GM10266 (cell line): ENCODE measurements at regions not wholly inside any gene's neighbourhood (a gene's known extent, or its start where the extent isn't known, plus 50 kb on each side); places are given as distances from the start of the nearest gene placed in this dataset.

Experiments
- DNase-seq: peaks from one replicate; pipeline ENCODE4 v3.0.0; 2012; ENCODE audit errors: extremely low spot score
- TF ChIP-seq, protein P1 (sequence below): IDR thresholded peaks from 2 replicates; pipeline ENCODE4 v1.5.1; 2012; ENCODE audit warnings: mild to moderate bottlenecking, low read depth; ENCODE audit not compliant: control insufficient read depth, insufficient read depth; ENCODE audit errors: missing control alignments

GRCh38 chr15:47949815-47950214, 171.0 kb upstream of the SLC24A5 start:
- DNase-seq = no peak
- TF ChIP-seq, protein P1, sequence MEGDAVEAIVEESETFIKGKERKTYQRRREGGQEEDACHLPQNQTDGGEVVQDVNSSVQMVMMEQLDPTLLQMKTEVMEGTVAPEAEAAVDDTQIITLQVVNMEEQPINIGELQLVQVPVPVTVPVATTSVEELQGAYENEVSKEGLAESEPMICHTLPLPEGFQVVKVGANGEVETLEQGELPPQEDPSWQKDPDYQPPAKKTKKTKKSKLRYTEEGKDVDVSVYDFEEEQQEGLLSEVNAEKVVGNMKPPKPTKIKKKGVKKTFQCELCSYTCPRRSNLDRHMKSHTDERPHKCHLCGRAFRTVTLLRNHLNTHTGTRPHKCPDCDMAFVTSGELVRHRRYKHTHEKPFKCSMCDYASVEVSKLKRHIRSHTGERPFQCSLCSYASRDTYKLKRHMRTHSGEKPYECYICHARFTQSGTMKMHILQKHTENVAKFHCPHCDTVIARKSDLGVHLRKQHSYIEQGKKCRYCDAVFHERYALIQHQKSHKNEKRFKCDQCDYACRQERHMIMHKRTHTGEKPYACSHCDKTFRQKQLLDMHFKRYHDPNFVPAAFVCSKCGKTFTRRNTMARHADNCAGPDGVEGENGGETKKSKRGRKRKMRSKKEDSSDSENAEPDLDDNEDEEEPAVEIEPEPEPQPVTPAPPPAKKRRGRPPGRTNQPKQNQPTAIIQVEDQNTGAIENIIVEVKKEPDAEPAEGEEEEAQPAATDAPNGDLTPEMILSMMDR = no peak

DNA sequence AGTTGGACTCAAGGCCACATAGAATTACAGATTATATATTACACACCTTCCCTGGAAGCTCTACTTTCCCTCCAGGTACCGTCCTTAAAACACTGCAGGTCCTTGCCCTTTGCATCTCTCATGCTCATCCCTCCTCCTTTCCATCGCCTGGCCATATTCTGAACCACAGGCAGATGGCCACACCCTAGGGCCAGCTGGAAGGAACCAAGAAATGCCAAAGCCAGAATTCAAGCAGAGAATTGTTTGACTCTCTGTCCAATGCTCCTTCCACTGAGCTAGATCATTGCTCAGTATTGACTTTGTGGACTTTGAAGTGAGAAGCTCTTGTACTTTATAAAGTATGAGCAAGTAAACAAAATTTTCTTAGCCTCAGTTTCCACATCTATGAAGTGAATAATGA, 170.3 kb upstream of the SLC24A5 start:
- TF ChIP-seq, protein P1 = no peak
- no peak for DNase-seq

DNA sequence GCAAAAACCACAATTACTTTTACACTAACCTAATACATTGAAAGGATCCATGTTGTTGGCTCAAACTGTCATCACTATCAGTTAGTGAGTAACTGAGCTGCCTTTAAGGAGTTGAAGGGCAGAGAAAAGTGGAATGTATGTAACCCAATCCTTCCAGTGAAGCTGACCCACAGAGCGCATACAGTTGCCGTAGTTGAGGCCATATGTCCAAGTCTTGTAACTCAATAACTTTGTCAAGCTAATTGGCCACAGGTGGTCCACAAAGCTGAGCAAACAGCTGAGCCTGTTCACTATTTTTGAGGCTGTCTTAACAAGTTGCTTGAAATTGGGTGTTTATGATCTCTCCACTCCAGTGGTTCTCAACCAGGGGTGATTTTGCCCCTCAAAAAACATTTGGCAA, 169.0 kb upstream of the SLC24A5 start:
- DNase-seq = no peak
- TF ChIP-seq, protein P1 = no peak

- TF ChIP-seq, protein P1 = no peak
- DNase-seq = no peak
Observed at GRCh38 chr15:47954196-47954595, 166.6 kb upstream of the SLC24A5 start.

- TF ChIP-seq, protein P1 = no peak
- no peak for DNase-seq
Observed at GRCh38 chr15:47955021-47955420, 165.8 kb upstream of the SLC24A5 start.

- DNase-seq = no peak
Observed at GRCh38 chr15:47959617-47960413, 161.0 kb upstream of the SLC24A5 start.

More at GRCh38 chr15:47959617-47960413, 161.0 kb upstream of the SLC24A5 start:
- TF ChIP-seq, protein P1 = no peak
